Progenitor cell of endocrine pancreas (in vitro differentiated cells): ENCODE measurements at regions not wholly inside any gene's neighbourhood (a gene's known extent, or its start where the extent isn't known, plus 50 kb on each side); places are given as distances from the start of the nearest gene placed in this dataset.

Source experiments
- DNase-seq: peaks from one replicate; pipeline ENCODE4 v3.0.0; 2021; ENCODE audit warnings: low spot score; ENCODE audit not compliant: unreplicated experiment
- H3K27ac Mint-ChIP-seq: 2 replicates; pipeline ENCODE4 v1.8.0; 2021; ENCODE audit warnings: mild to moderate bottlenecking, moderate library complexity, mixed read lengths
- H3K27me3 Mint-ChIP-seq: 2 replicates; pipeline ENCODE4 v1.8.0; 2021; ENCODE audit warnings: mixed read lengths
- H3K36me3 Mint-ChIP-seq: 2 replicates; pipeline ENCODE4 v1.8.0; 2022; ENCODE audit warnings: mixed read lengths; ENCODE audit not compliant: insufficient read depth
- H3K4me1 Mint-ChIP-seq: 2 replicates; pipeline ENCODE4 v1.8.0; 2021; ENCODE audit warnings: low read depth, mixed read lengths
- H3K4me3 Mint-ChIP-seq: 2 replicates; pipeline ENCODE4 v1.8.0; 2021; ENCODE audit warnings: low read depth, mild to moderate bottlenecking, moderate library complexity, mixed read lengths
- H3K9me3 Mint-ChIP-seq: 2 replicates; pipeline ENCODE4 v1.8.0; 2021; ENCODE audit warnings: low read depth, mixed read lengths
- CTCF ChIP-seq: fragments of 200-600 bp; sonication (generic); IDR thresholded peaks from one replicate; pipeline ENCODE4 v1.5.0; 2021; ENCODE audit warnings: antibody characterized with exemption, mild to moderate bottlenecking; ENCODE audit not compliant: unreplicated experiment

GRCh38 chr13:27854606-27855005, 62.3 kb downstream of the GSX1 start:
- no peak for DNase-seq
- Mint-ChIP-seq H3K9me3 (peaks cover 1% of the 10 kb centered on the region), H3K36me3 (peaks cover 3% of the 10 kb centered on the region), H3K4me3 (no peak overlapping the region), H3K4me1 (peaks cover 36% of the 10 kb centered on the region), H3K27ac (no peak overlapping the region), H3K27me3 (peaks cover 2% of the 10 kb centered on the region)
- TF ChIP-seq CTCF: no peak

- H3K4me3 Mint-ChIP-seq: no peak overlapping the region
- no peak for TF ChIP-seq CTCF
- peaks cover 2% of the 10 kb centered on the region for H3K27me3 Mint-ChIP-seq
Observed at GRCh38 chr13:27855381-27855780, 63.1 kb downstream of the GSX1 start.

GRCh38 chr13:27857282-27857681, 62.5 kb upstream of the PDX1 start:
- H3K36me3 Mint-ChIP-seq: peaks cover 1% of the 10 kb centered on the region
- peaks cover 2% of the 10 kb centered on the region for H3K27me3 Mint-ChIP-seq
- peaks cover 21% of the 10 kb centered on the region for H3K4me1 Mint-ChIP-seq
- H3K9me3 Mint-ChIP-seq: no peaks in the 10 kb centered on the region
- H3K27ac Mint-ChIP-seq: no peak overlapping the region
- no peak overlapping the region for H3K4me3 Mint-ChIP-seq
- TF ChIP-seq CTCF: no peak
- DNase-seq: no peak

More at GRCh38 chr13:27855381-27855780, 63.1 kb downstream of the GSX1 start:
- DNase-seq: no peak
- H3K9me3 Mint-ChIP-seq: no peaks in the 10 kb centered on the region
- H3K4me1 Mint-ChIP-seq: peaks cover 36% of the 10 kb centered on the region
- no peak overlapping the region for H3K27ac Mint-ChIP-seq
- H3K36me3 Mint-ChIP-seq: peaks cover 1% of the 10 kb centered on the region

GRCh38 chr13:27858046-27858445, 61.8 kb upstream of the PDX1 start:
- no peak overlapping the region for H3K27ac Mint-ChIP-seq
- TF ChIP-seq CTCF: no peak
- no peak for DNase-seq
- H3K9me3 Mint-ChIP-seq: no peaks in the 10 kb centered on the region
- no peak overlapping the region for H3K4me3 Mint-ChIP-seq
- H3K4me1 Mint-ChIP-seq: peaks cover 14% of the 10 kb centered on the region
- peaks cover 5% of the 10 kb centered on the region for H3K27me3 Mint-ChIP-seq
- H3K36me3 Mint-ChIP-seq: peaks cover 1% of the 10 kb centered on the region

- DNase-seq: no peak
- Mint-ChIP-seq H3K4me1 (no peaks in the 10 kb centered on the region), H3K27ac (no peak overlapping the region), H3K9me3 (no peaks in the 10 kb centered on the region), H3K27me3 (peaks cover 5% of the 10 kb centered on the region), H3K36me3 (peaks cover 3% of the 10 kb centered on the region), H3K4me3 (no peak overlapping the region)
- no peak for TF ChIP-seq CTCF
Observed at GRCh38 chr13:27860743-27861142, 59.1 kb upstream of the PDX1 start.
